Neural cell (in vitro differentiated cells): ENCODE measurements at regions not wholly inside any gene's neighbourhood (a gene's known extent, or its start where the extent isn't known, plus 50 kb on each side); places are given as distances from the start of the nearest gene placed in this dataset.

Experiments
- EP300 ChIP-seq: fragments of 450-650 bp; conservative IDR thresholded peaks from 2 replicates; pipeline ENCODE4 v1.6.1; 2014; ENCODE audit warnings: antibody characterized with exemption, mild to moderate bottlenecking, moderate library complexity; ENCODE audit not compliant: poor library complexity, severe bottlenecking
- EZH2 ChIP-seq: fragments of 200-600, 300-800 bp; shearing (Covaris generic), sonication (generic); IDR thresholded peaks from 2 replicates; pipeline ENCODE4 v1.6.1; 2014; ENCODE audit warnings: antibody characterized with exemption, low read length, borderline replicate concordance, mild to moderate bottlenecking; ENCODE audit not compliant: insufficient read depth, poor library complexity, severe bottlenecking
- MXI1 ChIP-seq: fragments of 450-650 bp; conservative IDR thresholded peaks from 2 replicates; pipeline ENCODE4 v1.6.1; 2014; ENCODE audit warnings: antibody characterized with exemption, mild to moderate bottlenecking; ENCODE audit not compliant: poor library complexity, severe bottlenecking
- POLR2AphosphoS5 ChIP-seq: IDR thresholded peaks from 2 replicates; pipeline ENCODE4 v1.6.1; 2012
- SMC3 ChIP-seq: fragments of 450-650 bp; conservative IDR thresholded peaks from 2 replicates; pipeline ENCODE4 v1.6.1; 2014; ENCODE audit warnings: antibody characterized with exemption, mild to moderate bottlenecking, moderate library complexity; ENCODE audit not compliant: poor library complexity
- TF ChIP-seq, protein P1 (sequence below): fragments of 450-650 bp; IDR thresholded peaks from 2 replicates; pipeline ENCODE4 v1.5.1; 2014; ENCODE audit warnings: antibody characterized with exemption, mild to moderate bottlenecking, moderate library complexity; ENCODE audit not compliant: poor library complexity, severe bottlenecking

GRCh38 chr2:192828175-192828574, 633.4 kb upstream of the TMEFF2 start:
- TF ChIP-seq EZH2 (no peak), EP300 (no peak), MXI1 (no peak), POLR2AphosphoS5 (no peak), SMC3 (no peak)
- TF ChIP-seq, protein P1, sequence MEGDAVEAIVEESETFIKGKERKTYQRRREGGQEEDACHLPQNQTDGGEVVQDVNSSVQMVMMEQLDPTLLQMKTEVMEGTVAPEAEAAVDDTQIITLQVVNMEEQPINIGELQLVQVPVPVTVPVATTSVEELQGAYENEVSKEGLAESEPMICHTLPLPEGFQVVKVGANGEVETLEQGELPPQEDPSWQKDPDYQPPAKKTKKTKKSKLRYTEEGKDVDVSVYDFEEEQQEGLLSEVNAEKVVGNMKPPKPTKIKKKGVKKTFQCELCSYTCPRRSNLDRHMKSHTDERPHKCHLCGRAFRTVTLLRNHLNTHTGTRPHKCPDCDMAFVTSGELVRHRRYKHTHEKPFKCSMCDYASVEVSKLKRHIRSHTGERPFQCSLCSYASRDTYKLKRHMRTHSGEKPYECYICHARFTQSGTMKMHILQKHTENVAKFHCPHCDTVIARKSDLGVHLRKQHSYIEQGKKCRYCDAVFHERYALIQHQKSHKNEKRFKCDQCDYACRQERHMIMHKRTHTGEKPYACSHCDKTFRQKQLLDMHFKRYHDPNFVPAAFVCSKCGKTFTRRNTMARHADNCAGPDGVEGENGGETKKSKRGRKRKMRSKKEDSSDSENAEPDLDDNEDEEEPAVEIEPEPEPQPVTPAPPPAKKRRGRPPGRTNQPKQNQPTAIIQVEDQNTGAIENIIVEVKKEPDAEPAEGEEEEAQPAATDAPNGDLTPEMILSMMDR = no peak
